RWPE2 (cell line): ENCODE measurements at regions not wholly inside any gene's neighbourhood (a gene's known extent, or its start where the extent isn't known, plus 50 kb on each side); places are given as distances from the start of the nearest gene placed in this dataset.

Experiments
- ATAC-seq: fragments of 200-7000 bp; cut with Tn5 transposase; 3 replicates; pipeline ENCODE4 v1.9.1; 2021; ENCODE audit warnings: low read depth
- DNase-seq: peaks from one replicate; pipeline ENCODE4 v3.0.0-alpha.2; 2020; ENCODE audit warnings: low spot score
- H3K27ac ChIP-seq: fragments of 450-650 bp; 2 replicates; pipeline ENCODE4 v1.5.1; 2017; ENCODE audit warnings: mild to moderate bottlenecking; ENCODE audit not compliant: poor library complexity, severe bottlenecking
- H3K27me3 ChIP-seq: fragments of 250-450 bp; sonication (Bioruptor Pico); 2 replicates; pipeline ENCODE4 v1.5.1; 2021; ENCODE audit warnings: mild to moderate bottlenecking, moderate library complexity; ENCODE audit not compliant: insufficient read depth, poor library complexity, severe bottlenecking
- H3K36me3 ChIP-seq: fragments of 250-450 bp; sonication (Bioruptor Pico); 2 replicates; pipeline ENCODE4 v1.5.1; 2020; ENCODE audit warnings: low read depth, mild to moderate bottlenecking, moderate library complexity
- H3K4me1 ChIP-seq: fragments of 250-450 bp; sonication (Bioruptor Pico); 2 replicates; pipeline ENCODE4 v1.5.1; 2021; ENCODE audit warnings: mild to moderate bottlenecking, moderate library complexity; ENCODE audit not compliant: insufficient read depth, poor library complexity, severe bottlenecking
- H3K4me3 ChIP-seq: fragments of 250-450 bp; sonication (Bioruptor Pico); 2 replicates; pipeline ENCODE4 v1.5.1; 2021; ENCODE audit warnings: mild to moderate bottlenecking, moderate library complexity; ENCODE audit not compliant: severe bottlenecking
- H3K9me3 ChIP-seq: fragments of 250-450 bp; sonication (Bioruptor Pico); 2 replicates; pipeline ENCODE4 v1.5.1; 2021; ENCODE audit warnings: mild to moderate bottlenecking, moderate library complexity; ENCODE audit not compliant: severe bottlenecking
- TF ChIP-seq, protein P1 (sequence below): fragments of 450-650 bp; IDR thresholded peaks from one replicate; pipeline ENCODE4 v1.5.1; 2017; ENCODE audit warnings: mild to moderate bottlenecking, moderate library complexity; ENCODE audit not compliant: poor library complexity, severe bottlenecking

DNA sequence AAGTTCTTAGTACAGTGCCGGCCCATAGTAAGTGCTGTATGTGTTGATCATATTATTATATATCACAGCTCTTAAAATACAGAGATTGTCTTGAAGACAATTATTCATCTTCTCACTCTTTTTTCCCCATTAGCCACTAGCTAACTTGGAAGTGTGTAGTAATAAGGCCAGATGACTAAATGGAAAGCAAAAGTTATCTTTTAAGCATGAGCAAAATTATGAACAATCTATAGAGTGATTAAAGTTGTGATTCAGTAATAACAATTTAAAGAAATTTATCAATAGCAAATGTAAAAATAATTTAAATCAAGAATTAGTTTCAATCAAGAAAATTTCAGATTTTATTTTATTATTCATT, 630.9 kb upstream of the TBL1XR1 start:
- Histone ChIP-seq H3K27ac (peak overlapping the region; percentile 30), H3K4me1 (peaks cover 36% of the 10 kb centered on the region), H3K36me3 (no peaks in the 10 kb centered on the region), H3K27me3 (no peaks in the 10 kb centered on the region), H3K9me3 (no peaks in the 10 kb centered on the region), H3K4me3 (no peak overlapping the region)
- DNase-seq: no peak
- TF ChIP-seq, protein P1, sequence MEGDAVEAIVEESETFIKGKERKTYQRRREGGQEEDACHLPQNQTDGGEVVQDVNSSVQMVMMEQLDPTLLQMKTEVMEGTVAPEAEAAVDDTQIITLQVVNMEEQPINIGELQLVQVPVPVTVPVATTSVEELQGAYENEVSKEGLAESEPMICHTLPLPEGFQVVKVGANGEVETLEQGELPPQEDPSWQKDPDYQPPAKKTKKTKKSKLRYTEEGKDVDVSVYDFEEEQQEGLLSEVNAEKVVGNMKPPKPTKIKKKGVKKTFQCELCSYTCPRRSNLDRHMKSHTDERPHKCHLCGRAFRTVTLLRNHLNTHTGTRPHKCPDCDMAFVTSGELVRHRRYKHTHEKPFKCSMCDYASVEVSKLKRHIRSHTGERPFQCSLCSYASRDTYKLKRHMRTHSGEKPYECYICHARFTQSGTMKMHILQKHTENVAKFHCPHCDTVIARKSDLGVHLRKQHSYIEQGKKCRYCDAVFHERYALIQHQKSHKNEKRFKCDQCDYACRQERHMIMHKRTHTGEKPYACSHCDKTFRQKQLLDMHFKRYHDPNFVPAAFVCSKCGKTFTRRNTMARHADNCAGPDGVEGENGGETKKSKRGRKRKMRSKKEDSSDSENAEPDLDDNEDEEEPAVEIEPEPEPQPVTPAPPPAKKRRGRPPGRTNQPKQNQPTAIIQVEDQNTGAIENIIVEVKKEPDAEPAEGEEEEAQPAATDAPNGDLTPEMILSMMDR: no peak
- no peak for ATAC-seq

DNA sequence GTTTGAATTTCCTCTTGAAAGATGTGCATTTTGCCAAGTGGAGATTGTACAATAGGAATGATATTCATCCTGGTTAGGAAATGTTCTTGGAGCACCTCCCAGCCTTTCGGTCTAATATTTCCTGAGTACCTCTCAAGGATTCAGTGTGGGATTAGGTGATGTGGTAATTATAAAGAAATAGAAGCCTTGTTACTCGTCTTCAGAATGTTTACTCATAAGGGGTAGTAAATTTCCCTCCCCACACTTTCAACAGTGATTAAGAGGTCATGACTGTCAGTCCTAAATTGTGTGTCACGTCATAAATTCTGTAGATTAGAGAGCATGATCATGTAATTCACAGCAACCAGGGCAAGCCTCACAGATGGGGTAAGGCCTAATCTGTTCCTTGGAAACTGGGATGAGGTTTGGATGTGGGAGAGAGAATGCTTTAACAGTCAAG, 633.1 kb upstream of the TBL1XR1 start:
- peak overlapping the region; percentile 50 for H3K27ac ChIP-seq
- DNase-seq (no peak), ATAC-seq (peak; percentile 78)
- H3K4me3 ChIP-seq: no peak overlapping the region
- H3K9me3 ChIP-seq: no peaks in the 10 kb centered on the region
- H3K27me3 ChIP-seq: no peaks in the 10 kb centered on the region
- H3K36me3 ChIP-seq: no peaks in the 10 kb centered on the region
- TF ChIP-seq, protein P1: no peak
- H3K4me1 ChIP-seq: peaks cover 34% of the 10 kb centered on the region

DNA sequence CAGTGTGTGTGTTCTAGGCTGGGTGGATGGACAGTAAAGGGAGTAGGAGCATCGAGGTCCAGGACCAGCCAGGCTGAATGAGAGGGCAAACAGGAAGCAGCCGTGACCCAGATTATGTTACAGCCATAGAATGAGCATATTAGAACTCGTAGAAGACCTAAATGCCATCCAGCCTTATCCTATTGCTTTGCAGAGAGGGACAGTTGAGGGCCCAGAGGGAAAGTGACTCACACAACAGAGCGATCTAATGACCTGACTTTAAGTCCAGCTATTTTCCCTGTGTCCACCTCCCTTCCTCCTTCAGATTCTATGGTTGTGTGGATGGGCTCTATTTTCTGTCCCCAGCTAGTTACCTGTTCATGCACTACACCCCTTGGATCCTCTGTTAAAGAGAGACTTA, 634.1 kb upstream of the TBL1XR1 start:
- no peaks in the 10 kb centered on the region for H3K9me3 ChIP-seq
- ATAC-seq: no peak
- H3K4me3 ChIP-seq: no peak overlapping the region
- H3K27me3 ChIP-seq: no peaks in the 10 kb centered on the region
- peak overlapping the region; percentile 50 for H3K27ac ChIP-seq
- peaks cover 43% of the 10 kb centered on the region for H3K4me1 ChIP-seq
- H3K36me3 ChIP-seq: no peaks in the 10 kb centered on the region
- no peak for DNase-seq
- TF ChIP-seq, protein P1: no peak

DNA sequence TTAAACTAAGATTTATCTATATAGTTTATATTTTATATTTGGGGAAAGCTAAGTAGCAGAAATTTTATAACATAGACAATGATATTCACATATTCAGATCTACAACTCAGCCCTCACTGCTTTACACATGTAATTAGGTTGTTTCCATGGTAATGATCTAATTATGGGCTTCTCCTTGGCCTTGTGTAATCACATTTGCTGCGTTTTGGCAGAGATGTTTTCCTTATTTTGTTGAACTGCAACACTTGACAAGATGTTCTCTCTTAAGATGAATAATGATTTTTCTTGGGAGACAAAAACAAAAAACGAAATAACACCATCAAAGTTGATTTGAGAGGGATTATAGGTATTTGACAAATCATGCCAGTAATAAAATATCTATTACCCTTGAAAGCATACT, 635.6 kb upstream of the TBL1XR1 start:
- TF ChIP-seq, protein P1: no peak
- Histone ChIP-seq H3K4me3 (no peak overlapping the region), H3K27ac (no peak overlapping the region), H3K27me3 (no peaks in the 10 kb centered on the region), H3K36me3 (no peaks in the 10 kb centered on the region), H3K4me1 (peaks cover 37% of the 10 kb centered on the region), H3K9me3 (no peaks in the 10 kb centered on the region)
- DNase-seq: no peak
- ATAC-seq: no peak

DNA sequence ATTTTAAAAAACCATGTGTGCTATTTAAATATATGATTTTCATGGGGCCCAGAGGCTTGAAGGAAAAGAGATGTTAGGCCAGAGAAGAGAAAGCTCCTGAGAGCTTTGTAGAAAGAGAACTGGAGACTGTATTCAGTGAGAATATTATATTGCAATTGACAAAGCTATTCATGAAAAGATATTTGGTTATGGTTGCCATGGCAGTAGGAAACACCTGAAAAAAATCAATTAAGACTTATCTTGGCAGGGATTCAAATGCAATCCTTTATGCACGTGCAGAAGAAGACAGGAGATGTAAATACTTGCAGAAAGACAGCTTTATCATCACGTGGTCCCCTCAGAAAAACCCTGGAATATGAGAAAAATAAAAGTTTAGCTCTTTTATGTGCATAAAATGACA, 636.0 kb upstream of the TBL1XR1 start:
- TF ChIP-seq, protein P1: no peak
- no peak for DNase-seq
- no peak overlapping the region for H3K27ac ChIP-seq

More for the DNA sequence above, 636.0 kb upstream of the TBL1XR1 start:
- Histone ChIP-seq H3K4me1 (peaks cover 34% of the 10 kb centered on the region), H3K4me3 (no peak overlapping the region), H3K36me3 (no peaks in the 10 kb centered on the region), H3K9me3 (no peaks in the 10 kb centered on the region), H3K27me3 (no peaks in the 10 kb centered on the region)
- ATAC-seq: no peak
